ENCODE measurements at regions not wholly inside any gene's neighbourhood (a gene's known extent, or its start where the extent isn't known, plus 50 kb on each side); places are given as distances from the start of the nearest gene placed in this dataset.

DNA sequence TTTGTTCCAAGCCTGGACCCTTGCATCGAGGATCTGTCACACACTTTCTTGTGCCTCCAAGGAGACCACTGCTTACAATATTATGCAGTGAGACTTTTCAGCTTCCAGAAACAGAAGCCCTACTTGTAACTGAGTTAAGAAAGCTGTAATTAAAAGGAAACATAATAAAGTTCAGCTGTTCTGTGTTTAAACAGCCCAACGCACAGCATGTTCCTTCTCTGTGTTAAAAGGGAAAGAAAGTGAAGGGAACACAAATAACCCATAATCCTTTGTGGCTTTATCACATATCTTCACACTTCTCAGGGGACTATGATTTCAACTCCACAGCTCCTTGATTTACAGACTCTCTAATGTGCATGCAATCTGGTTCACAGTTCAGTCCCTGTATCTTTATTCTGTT is 200.3 kb upstream of the MTNR1B start:
- no peak for DNase-seq

GRCh38 chr11:92770419-92770818 is 199.0 kb upstream of the MTNR1B start:
- DNase-seq: no peak

DNA sequence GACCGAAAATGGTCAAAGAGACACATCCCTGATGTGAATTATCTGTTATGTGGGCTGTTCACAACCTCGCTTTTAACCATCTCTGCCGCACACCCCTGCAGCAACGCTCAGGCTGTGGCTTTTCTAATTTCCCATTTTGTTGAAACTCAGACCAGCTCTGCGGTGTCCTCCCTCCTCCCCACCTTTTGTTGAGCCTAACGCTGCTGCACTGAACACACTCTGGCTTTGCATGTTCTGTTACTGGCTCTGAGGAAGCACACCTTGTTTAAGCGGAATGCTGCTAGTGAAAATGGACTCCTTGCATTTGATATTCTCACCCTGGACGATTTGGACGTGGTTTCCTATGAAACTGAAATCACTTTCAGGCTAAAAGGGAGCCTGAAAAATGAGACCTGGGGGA is 198.5 kb upstream of the MTNR1B start:
- DNase-seq: no peak

DNA sequence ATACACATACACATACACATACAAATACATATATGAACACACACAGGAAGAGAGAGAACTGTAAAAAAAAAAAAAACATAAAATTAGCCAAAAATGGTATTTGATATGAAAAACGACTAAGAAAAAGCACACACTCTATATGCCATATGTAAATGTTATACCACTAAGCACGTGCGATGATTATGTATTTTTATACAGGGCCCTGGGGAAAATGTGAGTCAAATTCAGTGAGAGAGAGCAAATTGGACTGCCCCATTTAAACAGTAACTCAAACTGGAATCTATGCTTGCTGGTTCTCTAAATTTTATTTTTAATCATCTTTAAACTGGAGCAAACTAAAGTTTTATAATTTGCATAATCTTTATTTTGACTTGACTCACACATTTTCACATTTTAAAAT is 197.8 kb upstream of the MTNR1B start:
- no peak for DNase-seq

DNA sequence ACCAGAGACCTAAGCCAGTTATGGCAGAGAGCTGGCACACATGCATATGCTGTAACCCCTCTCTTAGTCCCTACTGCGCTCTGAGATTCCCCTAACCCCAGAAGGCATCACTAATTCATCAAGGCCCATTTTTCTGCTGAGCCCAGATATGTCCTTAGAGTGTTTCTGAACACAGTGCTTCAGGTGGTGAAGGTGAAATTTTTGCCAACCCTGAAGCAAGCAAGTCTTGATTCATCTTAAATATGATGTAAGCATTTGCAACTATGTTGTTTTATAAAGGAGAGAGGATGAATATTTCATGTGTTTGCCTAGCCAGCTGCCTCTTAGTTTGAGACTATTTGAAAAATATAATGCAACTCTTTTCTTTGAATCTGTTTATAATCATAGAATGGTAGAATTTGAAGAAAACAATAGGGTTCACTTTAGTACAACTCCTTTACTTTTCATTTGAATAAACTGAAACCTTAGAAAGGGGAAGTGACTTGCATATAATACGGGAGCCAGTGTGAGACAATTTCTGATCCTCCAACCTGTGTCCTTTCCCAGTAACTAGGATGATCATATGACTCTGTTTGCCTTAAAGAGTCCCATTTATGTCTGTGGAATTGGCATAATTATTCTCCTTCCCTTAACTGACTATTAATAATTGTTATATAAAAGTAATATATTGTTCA is 194.3 kb upstream of the MTNR1B start:
- no peak for DNase-seq

GRCh38 chr11:92776676-92777075 is 192.8 kb upstream of the MTNR1B start:
- DNase-seq: no peak

DNA sequence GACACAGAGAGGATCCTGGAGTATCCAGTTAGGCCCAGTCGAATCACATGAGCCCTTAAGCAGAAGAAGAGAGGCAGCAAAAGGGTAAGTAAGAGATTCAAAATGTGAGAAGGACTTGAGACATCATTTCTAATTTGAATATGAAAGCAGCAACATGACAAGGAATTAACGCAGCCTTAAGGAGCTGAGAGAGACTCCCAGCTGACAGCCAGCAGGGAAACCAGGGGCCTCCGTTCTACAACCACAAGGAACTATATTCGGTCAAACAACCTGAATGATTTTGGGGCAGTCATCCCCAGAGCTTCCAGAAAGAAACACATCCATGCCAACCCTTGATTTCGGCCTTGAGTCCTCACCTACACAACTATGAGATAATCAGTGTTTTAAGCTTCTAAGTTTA is 189.7 kb upstream of the MTNR1B start:
- DNase-seq: no peak

DNA sequence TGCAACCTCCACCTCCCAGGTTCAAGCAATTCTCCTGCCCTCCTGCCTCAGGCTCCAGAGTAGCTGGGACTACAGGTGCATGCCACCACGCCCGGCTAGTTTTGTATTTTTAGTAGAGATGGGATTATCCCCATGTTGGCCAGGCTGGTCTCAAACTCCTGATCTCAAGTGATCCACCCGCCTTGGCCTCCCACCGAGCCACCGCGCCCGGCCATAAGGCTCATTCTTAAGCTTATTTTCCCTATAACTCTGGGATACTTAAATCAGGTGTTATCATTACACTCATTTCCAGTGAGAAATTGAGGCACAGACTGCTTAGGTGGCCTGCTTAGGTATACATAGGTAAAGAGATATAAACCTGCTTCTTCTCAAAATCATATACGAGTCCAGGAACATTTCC is 188.3 kb upstream of the MTNR1B start:
- DNase-seq: no peak

DNA sequence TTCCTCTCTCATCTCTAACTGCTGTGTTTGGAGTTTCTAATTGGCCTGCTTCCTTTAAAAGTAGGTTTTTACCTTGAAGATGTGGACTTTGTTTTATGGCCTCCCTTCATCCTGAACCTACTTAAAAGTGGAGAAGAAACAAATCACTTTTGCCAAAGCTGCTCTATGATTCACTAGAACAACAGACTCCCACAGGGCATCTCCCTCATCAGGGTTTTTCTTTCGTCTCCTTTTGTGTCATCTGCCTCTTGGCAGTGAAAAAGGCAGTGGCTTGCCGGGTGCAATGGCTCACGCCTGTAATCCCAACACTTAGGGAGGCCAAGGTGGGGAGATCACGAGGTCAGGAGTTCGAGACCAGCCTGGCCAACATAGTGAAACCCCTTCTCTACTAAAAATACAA is 186.6 kb upstream of the MTNR1B start:
- DNase-seq: no peak

DNA sequence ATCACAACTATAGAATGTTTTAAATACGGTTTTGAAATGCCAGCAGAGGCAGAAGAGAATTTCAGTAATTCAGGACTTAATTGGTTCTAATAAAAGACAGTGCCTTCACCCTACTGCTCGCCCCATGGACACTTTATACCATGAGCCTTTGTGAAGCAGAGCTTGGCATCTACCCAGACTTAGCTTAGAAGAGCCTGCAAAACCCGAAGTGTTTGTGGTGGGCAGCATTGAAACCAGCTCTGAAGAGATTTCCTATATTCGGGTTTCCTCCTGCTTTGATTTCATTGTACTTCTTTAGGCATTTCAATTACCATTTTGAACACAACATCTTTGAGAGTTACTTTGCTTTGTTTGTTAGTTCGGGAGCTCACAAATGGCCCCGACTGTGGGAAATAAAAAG is 185.1 kb upstream of the MTNR1B start:
- no peak for DNase-seq

DNA sequence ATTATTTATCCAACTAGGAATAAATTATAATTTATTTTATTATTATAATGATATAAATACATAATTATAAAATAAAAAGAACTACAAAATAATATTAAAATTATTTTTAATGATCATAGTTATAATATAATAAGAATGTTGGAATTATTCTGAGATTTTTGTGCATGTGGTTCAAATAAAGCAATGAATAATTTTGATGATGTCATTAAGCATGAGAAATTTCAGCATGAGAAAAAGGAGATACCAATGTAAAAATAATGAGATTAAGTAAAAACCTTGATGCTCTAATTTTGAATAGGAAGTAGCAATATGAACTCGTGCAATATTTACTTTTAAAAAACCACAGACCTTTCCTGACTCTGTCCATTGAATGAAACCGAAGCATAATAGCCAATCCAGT is 181.8 kb upstream of the MTNR1B start:
- no peak for DNase-seq

GRCh38 chr11:92789761-92790160 is 179.7 kb upstream of the MTNR1B start:
- DNase-seq: no peak

DNA sequence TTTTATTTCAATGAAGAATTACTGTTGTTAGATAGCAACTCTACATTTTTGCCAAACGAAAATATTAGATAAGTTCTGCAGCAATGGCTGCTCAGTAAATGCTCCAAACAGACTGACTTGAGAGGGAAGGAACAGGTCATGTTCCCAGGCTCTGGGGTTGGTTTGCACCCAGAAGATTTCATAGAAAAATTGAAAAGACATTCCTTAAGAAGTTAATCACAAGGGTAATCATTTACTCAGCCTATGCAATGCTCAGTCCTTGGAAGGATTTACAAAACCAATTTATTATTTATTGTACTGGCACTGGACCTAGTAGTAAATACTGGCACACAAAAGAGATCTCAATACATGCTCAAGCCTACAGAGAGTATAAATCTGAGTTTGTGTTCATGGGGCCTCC is 179.1 kb upstream of the MTNR1B start:
- DNase-seq: no peak

- DNase-seq: no peak
Observed at GRCh38 chr11:92790926-92791616, 178.4 kb upstream of the MTNR1B start.

DNA sequence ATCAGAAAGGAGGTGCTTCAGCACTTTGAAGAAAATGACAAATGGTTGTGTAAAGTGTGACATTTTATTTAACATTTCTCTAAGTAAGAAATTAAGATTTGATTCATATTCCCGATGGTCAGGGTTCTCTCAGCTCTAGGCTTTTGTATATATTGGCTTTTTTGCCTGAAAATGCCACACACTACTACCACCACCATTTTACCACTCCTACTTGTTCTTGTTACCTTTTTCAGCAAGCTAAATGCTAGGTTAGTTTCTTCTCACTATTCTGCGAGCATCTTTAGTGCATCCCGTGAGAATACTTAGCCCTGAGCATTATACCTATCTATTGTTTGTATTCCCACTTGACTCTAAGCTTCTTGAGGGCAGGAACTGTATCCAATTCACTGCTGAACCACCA is 177.6 kb upstream of the MTNR1B start:
- DNase-seq: no peak

- no peak for DNase-seq
Observed at GRCh38 chr11:92793189-92793588, 176.3 kb upstream of the MTNR1B start.

GRCh38 chr11:92794783-92795182 is 174.7 kb upstream of the MTNR1B start:
- DNase-seq: no peak

DNA sequence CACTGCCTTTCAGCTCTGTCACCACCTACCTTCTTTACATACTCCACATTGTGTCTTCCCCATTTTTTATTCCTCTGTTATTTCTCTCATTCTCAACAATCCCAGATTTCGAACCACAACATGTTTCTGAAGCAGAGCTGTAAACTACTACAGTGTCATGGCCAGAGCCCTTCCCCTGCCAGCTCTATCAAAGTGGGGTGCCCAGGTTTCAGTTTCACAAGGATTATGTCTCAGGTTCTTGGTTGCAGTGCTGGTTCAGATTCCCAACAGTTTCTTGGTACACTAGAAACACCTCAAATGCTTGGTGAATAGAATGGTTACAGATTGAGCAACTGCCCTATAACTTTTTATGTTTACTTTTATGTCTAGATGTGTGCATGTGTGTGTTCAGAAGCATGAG is 172.7 kb upstream of the MTNR1B start:
- no peak for DNase-seq

DNA sequence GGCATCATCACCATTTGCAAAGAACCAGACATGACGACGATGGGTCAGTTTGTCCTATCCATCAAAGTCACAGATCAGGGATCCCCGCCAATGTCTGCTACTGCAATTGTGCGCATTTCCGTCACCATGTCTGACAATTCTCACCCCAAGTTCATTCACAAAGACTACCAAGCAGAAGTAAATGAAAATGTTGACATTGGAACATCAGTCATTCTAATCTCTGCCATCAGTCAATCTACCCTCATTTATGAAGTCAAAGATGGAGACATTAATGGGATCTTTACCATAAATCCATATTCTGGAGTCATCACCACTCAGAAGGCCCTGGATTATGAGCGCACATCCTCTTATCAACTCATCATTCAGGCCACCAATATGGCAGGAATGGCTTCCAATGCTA is 171.6 kb upstream of the MTNR1B start:
- DNase-seq: no peak

DNA sequence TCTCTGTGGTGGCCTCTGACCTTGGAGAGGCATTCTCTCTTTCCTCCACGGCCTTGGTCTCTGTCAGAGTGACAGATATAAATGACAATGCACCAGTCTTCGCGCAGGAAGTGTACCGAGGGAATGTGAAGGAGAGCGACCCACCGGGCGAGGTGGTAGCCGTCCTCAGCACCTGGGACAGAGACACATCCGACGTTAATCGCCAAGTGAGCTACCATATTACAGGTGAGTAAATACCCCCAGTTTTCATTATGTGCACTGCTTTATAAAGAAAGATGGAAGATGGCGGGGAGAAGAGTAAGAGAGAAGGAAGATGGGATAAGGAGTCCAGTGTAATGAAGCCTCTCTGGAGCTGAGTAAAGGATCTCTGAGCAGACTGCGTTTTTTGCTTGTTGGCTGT is 167.8 kb upstream of the MTNR1B start:
- DNase-seq: no peak

DNA sequence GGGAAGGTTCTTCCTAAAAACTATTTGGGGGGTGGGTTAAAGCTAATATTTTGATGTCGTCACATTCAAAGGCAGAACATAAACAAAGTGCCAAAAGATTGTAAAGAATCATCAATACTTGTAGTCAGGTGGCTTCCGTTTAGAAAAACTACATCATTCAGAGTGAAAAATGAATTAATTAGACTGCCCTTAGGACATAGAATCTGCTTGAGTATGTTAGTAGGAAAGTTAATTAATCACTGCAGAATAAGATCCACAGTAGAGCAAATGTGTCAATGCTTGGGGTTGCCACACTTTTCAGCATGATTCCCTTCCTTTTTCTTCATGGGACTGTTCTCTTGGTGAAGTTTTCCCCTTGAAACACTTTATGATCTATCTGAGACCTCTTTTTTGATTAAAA is 166.8 kb upstream of the MTNR1B start:
- DNase-seq: no peak

DNA sequence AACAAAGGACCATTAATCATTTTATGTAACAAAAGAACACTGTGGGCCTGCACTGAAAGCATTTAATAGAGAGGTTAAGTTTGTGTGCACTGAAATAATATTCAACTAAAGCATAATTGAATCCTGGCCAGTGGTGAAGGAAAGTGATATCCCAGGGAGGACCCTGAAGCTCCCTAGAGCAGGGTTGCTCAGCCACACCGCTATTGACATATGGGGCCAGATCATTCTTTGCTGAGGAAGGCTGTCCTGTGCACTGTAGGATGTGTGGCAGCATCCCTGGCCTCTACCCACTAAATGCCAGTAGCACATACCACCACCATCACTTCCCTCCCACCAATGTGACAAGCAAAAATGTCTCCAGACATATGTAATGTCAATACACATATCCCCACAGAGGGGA is 166.1 kb upstream of the MTNR1B start:
- no peak for DNase-seq

GRCh38 chr11:92804388-92804966 is 165.0 kb upstream of the MTNR1B start:
- no peak for DNase-seq

- no peak for DNase-seq
Observed at GRCh38 chr11:92808022-92808421, 161.4 kb upstream of the MTNR1B start.
